Heart left ventricle (tissue), 13 donors: ENCODE measurements at regions not wholly inside any gene's neighbourhood (a gene's known extent, or its start where the extent isn't known, plus 50 kb on each side); places are given as distances from the start of the nearest gene placed in this dataset.

Experiments used
- POLR2A ChIP-seq, 2 donors: fragments of 450-650 bp; IDR thresholded peaks; one replicate each; pipeline ENCODE4 v1.6.1; 2017; ENCODE audit warnings: antibody characterized with exemption in 2 of 2, mild to moderate bottlenecking in 2 of 2, moderate library complexity in 2 of 2
- TF ChIP-seq, protein P1 (sequence below), 12 donors: fragments of 200-600 bp; sonication (generic) in 4 of 12; IDR thresholded peaks; one replicate each; pipeline versions ENCODE4 v1.5.0 to v1.8.0; 2018 to 2022; ENCODE audit warnings: antibody characterized with exemption in 12 of 12, mild to moderate bottlenecking in 5 of 12
- donor health status: ischemic (EF 13 %, LVEDD 7.1; RV severe dilation, severe dysfunction).
- donor health status: DM: no; HTN: yes; CAD: no.
- donor health status: DM: no; HTN: no; CAD: no.
- donor health status: ischemic (EF 25% LVEDD 6.9; RV normal size, moderate dysfunction).
- donor health status: ischemic (EF 25% LVEDD 5.7; RV mildly dilated, moderate dysfunction).
- donor health status: ischemic (EF 35%, LVEDD 5.7; RV mildly dilated, moderate dysfunction).
- donor health status: nonischemic (EF 11% LVEDD 7.7; RV severe dilation, severe dysfunction).
- donor health status: DM: yes; HTN: yes; CAD: no.
- donor health status: PGD.
- donor health status: ischemic (EF 29% LVEDD 5.4; RV normal size, mild dysfunction).
- donor health status: nonischemic (EF 23%, LVEDD 6.1; RV moderate dilation, normal function).

DNA sequence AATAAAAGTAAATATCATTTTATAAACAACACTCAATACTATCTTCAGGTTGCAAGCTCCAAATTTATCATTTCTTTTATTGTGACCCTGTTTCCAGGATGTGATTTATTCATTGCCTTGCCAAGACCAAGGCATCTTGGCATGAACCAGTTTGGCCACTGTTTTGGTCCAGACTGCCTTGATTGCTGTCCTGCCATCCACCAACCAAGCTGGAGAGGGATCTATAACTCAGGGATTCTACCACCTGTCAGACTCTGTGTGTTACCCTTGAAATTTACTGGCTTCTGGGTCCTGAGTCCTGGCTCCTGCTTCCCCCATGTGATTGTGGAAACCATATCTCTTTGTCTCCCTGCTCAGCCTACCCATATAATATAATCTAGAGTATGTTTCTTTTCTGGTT is 343.0 kb downstream of the GPAM start:
- TF ChIP-seq, protein P1, sequence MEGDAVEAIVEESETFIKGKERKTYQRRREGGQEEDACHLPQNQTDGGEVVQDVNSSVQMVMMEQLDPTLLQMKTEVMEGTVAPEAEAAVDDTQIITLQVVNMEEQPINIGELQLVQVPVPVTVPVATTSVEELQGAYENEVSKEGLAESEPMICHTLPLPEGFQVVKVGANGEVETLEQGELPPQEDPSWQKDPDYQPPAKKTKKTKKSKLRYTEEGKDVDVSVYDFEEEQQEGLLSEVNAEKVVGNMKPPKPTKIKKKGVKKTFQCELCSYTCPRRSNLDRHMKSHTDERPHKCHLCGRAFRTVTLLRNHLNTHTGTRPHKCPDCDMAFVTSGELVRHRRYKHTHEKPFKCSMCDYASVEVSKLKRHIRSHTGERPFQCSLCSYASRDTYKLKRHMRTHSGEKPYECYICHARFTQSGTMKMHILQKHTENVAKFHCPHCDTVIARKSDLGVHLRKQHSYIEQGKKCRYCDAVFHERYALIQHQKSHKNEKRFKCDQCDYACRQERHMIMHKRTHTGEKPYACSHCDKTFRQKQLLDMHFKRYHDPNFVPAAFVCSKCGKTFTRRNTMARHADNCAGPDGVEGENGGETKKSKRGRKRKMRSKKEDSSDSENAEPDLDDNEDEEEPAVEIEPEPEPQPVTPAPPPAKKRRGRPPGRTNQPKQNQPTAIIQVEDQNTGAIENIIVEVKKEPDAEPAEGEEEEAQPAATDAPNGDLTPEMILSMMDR (IDR thresholded peaks at IDR 0.05), result no peak
- TF ChIP-seq POLR2A (IDR thresholded peaks at IDR 0.05), result no peak
